Putamen (tissue), 1 donor: ENCODE measurements at regions not wholly inside any gene's neighbourhood (a gene's known extent, or its start where the extent isn't known, plus 50 kb on each side); places are given as distances from the start of the nearest gene placed in this dataset.
"Not testable (repeated sequence)": the region's sequence is repeated elsewhere in the genome, so short reads cannot be mapped to it uniquely, and the experiment has no call there.

Experiments used
- DNase-seq: peaks from one replicate; pipeline ENCODE4 v3.0.0-alpha.2; 2016; ENCODE audit warnings: low spot score

GRCh38 chr18:41695441-41695840 is 259.6 kb upstream of the PIK3C3 start:
- no peak for DNase-seq

GRCh38 chr18:41693008-41693407 is 262.0 kb upstream of the PIK3C3 start:
- DNase-seq, result no peak

GRCh38 chr18:41690332-41691127 is 264.5 kb upstream of the PIK3C3 start:
- DNase-seq, result no peak

GRCh38 chr18:41687138-41687537 is 267.9 kb upstream of the PIK3C3 start:
- no peak for DNase-seq

GRCh38 chr18:41681138-41681880 is 273.7 kb upstream of the PIK3C3 start:
- no peak for DNase-seq

GRCh38 chr18:41674506-41674905 is 280.5 kb upstream of the PIK3C3 start:
- no peak for DNase-seq

GRCh38 chr18:41666231-41666630 is 288.8 kb upstream of the PIK3C3 start:
- DNase-seq, result no peak

GRCh38 chr18:41665210-41665609 is 289.8 kb upstream of the PIK3C3 start:
- no peak for DNase-seq

- DNase-seq, result no peak
Observed at GRCh38 chr18:41660654-41661053, 294.4 kb upstream of the PIK3C3 start.

- DNase-seq, result no peak
Observed at GRCh38 chr18:41659438-41660130, 295.4 kb upstream of the PIK3C3 start.

- DNase-seq, result no peak
Observed at GRCh38 chr18:41657189-41657588, 297.8 kb upstream of the PIK3C3 start.

- no peak for DNase-seq
Observed at GRCh38 chr18:41655074-41655473, 300.0 kb upstream of the PIK3C3 start.

- DNase-seq, result no peak
Observed at GRCh38 chr18:41647914-41648313, 307.1 kb upstream of the PIK3C3 start.

- DNase-seq, result no peak
Observed at GRCh38 chr18:41646915-41647620, 308.0 kb upstream of the PIK3C3 start.

GRCh38 chr18:41645589-41646360 is 309.3 kb upstream of the PIK3C3 start:
- no peak for DNase-seq

- DNase-seq, result no peak
Observed at GRCh38 chr18:41644466-41644865, 310.6 kb upstream of the PIK3C3 start.

GRCh38 chr18:41643427-41643826 is 311.6 kb upstream of the PIK3C3 start:
- DNase-seq, result no peak

GRCh38 chr18:41642756-41643155 is 312.3 kb upstream of the PIK3C3 start:
- no peak for DNase-seq

- DNase-seq, result no peak
Observed at GRCh38 chr18:41639218-41639617, 315.8 kb upstream of the PIK3C3 start.

GRCh38 chr18:41631723-41632285 is 323.2 kb upstream of the PIK3C3 start:
- DNase-seq, result not testable (repeated sequence)
